ENCODE measurements at regions not wholly inside any gene's neighbourhood (a gene's known extent, or its start where the extent isn't known, plus 50 kb on each side); places are given as distances from the start of the nearest gene placed in this dataset.

DNA sequence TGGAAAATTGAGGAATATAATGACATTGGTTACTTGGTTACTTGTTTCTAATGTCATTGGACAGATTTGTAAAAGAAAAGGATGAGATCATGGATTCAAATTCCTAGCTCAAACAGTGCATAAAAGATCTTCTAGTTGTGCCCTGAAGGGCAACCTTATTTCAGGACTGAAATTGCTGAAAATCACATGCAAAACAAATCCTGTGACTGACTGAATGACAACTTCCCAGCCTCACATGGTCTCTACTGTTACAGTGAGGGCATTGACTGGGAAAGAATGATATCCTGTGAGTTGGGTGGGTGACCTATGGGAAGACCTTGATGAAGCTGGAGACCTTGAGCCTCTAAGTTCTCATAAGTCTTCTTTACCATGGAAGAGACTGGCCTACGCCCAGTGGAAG lies 90.4 kb upstream of the HAAO start:
- in situ Hi-C loops (cut with MboI): no loop called here
- peaks cover 19% of the 10 kb centered on the region for H3K4me1 ChIP-seq (ENCODE audit: insufficient read depth)
- no peaks in the 10 kb centered on the region for H3K9me2 ChIP-seq (ENCODE audit: insufficient read depth)

DNA sequence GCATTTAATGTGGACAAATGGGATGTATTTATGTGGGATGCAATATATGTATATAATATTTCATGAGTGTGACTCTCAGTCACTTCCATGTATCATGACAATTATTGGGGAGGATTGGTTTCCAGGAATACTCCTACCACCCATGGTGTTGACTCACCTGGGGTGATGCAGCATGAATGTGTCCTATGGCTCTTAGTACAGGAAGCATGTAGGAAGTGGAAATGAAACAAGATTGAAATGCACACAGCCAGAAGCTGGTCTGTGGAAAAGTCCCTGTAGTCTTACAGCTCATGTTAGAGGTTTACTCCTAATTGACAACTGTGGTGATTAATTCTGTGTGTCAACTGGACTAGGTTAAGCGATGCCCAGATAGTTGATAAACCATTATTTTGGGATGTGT lies 89.3 kb upstream of the HAAO start:
- no peak overlapping the region for H3K9ac ChIP-seq
- peak overlapping the region; percentile 14 for H3K4me2 ChIP-seq (ENCODE audit: unreplicated experiment)
- no peak overlapping the region for H2AFZ ChIP-seq
- H3K27ac ChIP-seq: no peak overlapping the region
- no peaks in the 10 kb centered on the region for H3K79me2 ChIP-seq (ENCODE audit: insufficient read depth)
- DNase-seq: peak; percentile 73
- peaks cover 19% of the 10 kb centered on the region for H3K4me1 ChIP-seq (ENCODE audit: insufficient read depth)
- H4K20me1 ChIP-seq (ENCODE audit: insufficient read depth): no peaks in the 10 kb centered on the region
- no peaks in the 10 kb centered on the region for H3K36me3 ChIP-seq (ENCODE audit: low read depth)
- TF ChIP-seq EZH2phosphoT487 (IDR thresholded peaks at IDR 0.05; ENCODE audit: insufficient read depth, low read depth) (no peak), EZH2 (IDR thresholded peaks at IDR 0.05; ENCODE audit: insufficient read depth, poor library complexity, severe bottlenecking) (no peak)
- in situ Hi-C loops (cut with MboI): no loop called here
- H3K27me3 ChIP-seq (replicated peaks; ENCODE audit: insufficient read depth): no peaks in the 10 kb centered on the region
- H3K9me2 ChIP-seq (ENCODE audit: insufficient read depth): no peaks in the 10 kb centered on the region
- 22 to 41% methylated on average over 1 of the region's 1 CpG for whole genome bisulfite sequencing, 2 experiments (ENCODE audit: low coverage in 1 of 2, low lambda C conversion rate in 2 of 2, missing lambda C conversion rate in 2 of 2)
- no peaks in the 10 kb centered on the region for H3K9me3 ChIP-seq (ENCODE audit: low read depth)
- no peak overlapping the region for H3K4me3 ChIP-seq
- H3F3A ChIP-seq (ENCODE audit: insufficient read depth): peaks cover 15% of the 10 kb centered on the region

More for the DNA sequence above, 90.4 kb upstream of the HAAO start:
- no peaks in the 10 kb centered on the region for H3K36me3 ChIP-seq (ENCODE audit: low read depth)
- H2AFZ ChIP-seq: no peak overlapping the region
- H3K4me2 ChIP-seq (ENCODE audit: unreplicated experiment): no peak overlapping the region
- no peaks in the 10 kb centered on the region for H3K9me3 ChIP-seq (ENCODE audit: low read depth)
- no peak overlapping the region for H3K4me3 ChIP-seq
- peaks cover 15% of the 10 kb centered on the region for H3F3A ChIP-seq (ENCODE audit: insufficient read depth)
- H4K20me1 ChIP-seq (ENCODE audit: insufficient read depth): no peaks in the 10 kb centered on the region
- DNase-seq: no peak
- no peaks in the 10 kb centered on the region for H3K27me3 ChIP-seq (replicated peaks; ENCODE audit: insufficient read depth)
- 100% methylated on average over 1 of the region's 1 CpG for WGBS, 2 experiments (ENCODE audit: low coverage in 1 of 2, low lambda C conversion rate in 2 of 2, missing lambda C conversion rate in 2 of 2)
- H3K27ac ChIP-seq: no peak overlapping the region
- no peak overlapping the region for H3K9ac ChIP-seq
- H3K79me2 ChIP-seq (ENCODE audit: insufficient read depth): no peaks in the 10 kb centered on the region
- TF ChIP-seq EZH2 (IDR thresholded peaks at IDR 0.05; ENCODE audit: insufficient read depth, poor library complexity, severe bottlenecking) (no peak), EZH2phosphoT487 (IDR thresholded peaks at IDR 0.05; ENCODE audit: insufficient read depth, low read depth) (no peak)

GRCh38 chr2:42880738-42881690 lies 88.6 kb upstream of the HAAO start:
- H3K9ac ChIP-seq: no peak overlapping the region
- DNase-seq: no peak
- no peaks in the 10 kb centered on the region for H4K20me1 ChIP-seq (ENCODE audit: insufficient read depth)
- WGBS, 2 experiments (ENCODE audit: low coverage in 1 of 2, low lambda C conversion rate in 2 of 2, missing lambda C conversion rate in 2 of 2): 65 to 72% methylated on average over 9 of the region's 9 CpGs
- peaks cover 19% of the 10 kb centered on the region for H3K4me1 ChIP-seq (ENCODE audit: insufficient read depth)
- H3K36me3 ChIP-seq (ENCODE audit: low read depth): no peaks in the 10 kb centered on the region
- H3K4me2 ChIP-seq (ENCODE audit: unreplicated experiment): peak overlapping the region; percentile 14
- in situ Hi-C loops (cut with MboI): no loop called here
- no peak overlapping the region for H3K4me3 ChIP-seq
- no peak overlapping the region for H3K27ac ChIP-seq
- no peak for TF ChIP-seq EZH2 (IDR thresholded peaks at IDR 0.05; ENCODE audit: insufficient read depth, poor library complexity, severe bottlenecking)
- TF ChIP-seq EZH2phosphoT487 (IDR thresholded peaks at IDR 0.05; ENCODE audit: insufficient read depth, low read depth): no peak
- no peaks in the 10 kb centered on the region for H3K9me2 ChIP-seq (ENCODE audit: insufficient read depth)
- H3K79me2 ChIP-seq (ENCODE audit: insufficient read depth): no peaks in the 10 kb centered on the region
- peaks cover 15% of the 10 kb centered on the region for H3F3A ChIP-seq (ENCODE audit: insufficient read depth)
- H3K9me3 ChIP-seq (ENCODE audit: low read depth): no peaks in the 10 kb centered on the region
- H2AFZ ChIP-seq: no peak overlapping the region
- no peaks in the 10 kb centered on the region for H3K27me3 ChIP-seq (replicated peaks; ENCODE audit: insufficient read depth)

GRCh38 chr2:42879913-42880737 lies 87.7 kb upstream of the HAAO start:
- 88% methylated on average over 14 to 18 of the region's 18 CpGs for WGBS, 2 experiments (ENCODE audit: low coverage in 1 of 2, low lambda C conversion rate in 2 of 2, missing lambda C conversion rate in 2 of 2)
- in situ Hi-C loops (cut with MboI): no loop called here
- no peak overlapping the region for H3K9ac ChIP-seq
- H3K4me1 ChIP-seq (ENCODE audit: insufficient read depth): peaks cover 19% of the 10 kb centered on the region
- no peak overlapping the region for H3K4me3 ChIP-seq
- no peaks in the 10 kb centered on the region for H4K20me1 ChIP-seq (ENCODE audit: insufficient read depth)
- no peaks in the 10 kb centered on the region for H3K9me3 ChIP-seq (ENCODE audit: low read depth)
- no peaks in the 10 kb centered on the region for H3K9me2 ChIP-seq (ENCODE audit: insufficient read depth)
- H3K27ac ChIP-seq: no peak overlapping the region
- H3F3A ChIP-seq (ENCODE audit: insufficient read depth): peaks cover 15% of the 10 kb centered on the region
- no peaks in the 10 kb centered on the region for H3K36me3 ChIP-seq (ENCODE audit: low read depth)
- no peaks in the 10 kb centered on the region for H3K79me2 ChIP-seq (ENCODE audit: insufficient read depth)
- no peaks in the 10 kb centered on the region for H3K27me3 ChIP-seq (replicated peaks; ENCODE audit: insufficient read depth)
- TF ChIP-seq EZH2 (IDR thresholded peaks at IDR 0.05; ENCODE audit: insufficient read depth, poor library complexity, severe bottlenecking): no peak
- TF ChIP-seq EZH2phosphoT487 (IDR thresholded peaks at IDR 0.05; ENCODE audit: insufficient read depth, low read depth): no peak
- no peak overlapping the region for H2AFZ ChIP-seq
- H3K4me2 ChIP-seq (ENCODE audit: unreplicated experiment): no peak overlapping the region
- DNase-seq: no peak
